GM12892 (cell line): ENCODE measurements at regions not wholly inside any gene's neighbourhood (a gene's known extent, or its start where the extent isn't known, plus 50 kb on each side); places are given as distances from the start of the nearest gene placed in this dataset.

ENCODE experiments used
- DNase-seq: peaks from one replicate; pipeline ENCODE4 v3.0.0; 2011; ENCODE audit not compliant: insufficient read length
- FAIRE-seq: peaks from 2 replicates; lab custom pipeline; 2011; peaks lifted over from hg19 to GRCh38; lab: Jason Lieb, UNC
- POLR2A ChIP-seq: IDR thresholded peaks from 2 replicates; pipeline ENCODE4 v1.6.1; 2011; ENCODE audit warnings: low read depth, low read length, control low read depth
- POLR2AphosphoS5 ChIP-seq: IDR thresholded peaks from 2 replicates; pipeline ENCODE4 v1.6.1; 2011; ENCODE audit warnings: low read depth, low read length, control low read depth
- TAF1 ChIP-seq: IDR thresholded peaks from 2 replicates; pipeline ENCODE4 v1.6.1; 2011; ENCODE audit warnings: low read depth, mild to moderate bottlenecking, control low read depth, low read length, borderline replicate concordance

- TF ChIP-seq POLR2A (no peak), TAF1 (no peak), POLR2AphosphoS5 (no peak)
- FAIRE-seq = no peak
- no peak for DNase-seq
Observed at GRCh38 chr4:38189445-38189844, 229.2 kb downstream of the PTTG2 start.

- FAIRE-seq (no peak), DNase-seq (no peak)
- TF ChIP-seq POLR2AphosphoS5 = no peak
- no peak for TF ChIP-seq POLR2A
- TF ChIP-seq TAF1 = no peak
Observed at GRCh38 chr4:38190717-38191178, 230.6 kb downstream of the PTTG2 start.

DNA sequence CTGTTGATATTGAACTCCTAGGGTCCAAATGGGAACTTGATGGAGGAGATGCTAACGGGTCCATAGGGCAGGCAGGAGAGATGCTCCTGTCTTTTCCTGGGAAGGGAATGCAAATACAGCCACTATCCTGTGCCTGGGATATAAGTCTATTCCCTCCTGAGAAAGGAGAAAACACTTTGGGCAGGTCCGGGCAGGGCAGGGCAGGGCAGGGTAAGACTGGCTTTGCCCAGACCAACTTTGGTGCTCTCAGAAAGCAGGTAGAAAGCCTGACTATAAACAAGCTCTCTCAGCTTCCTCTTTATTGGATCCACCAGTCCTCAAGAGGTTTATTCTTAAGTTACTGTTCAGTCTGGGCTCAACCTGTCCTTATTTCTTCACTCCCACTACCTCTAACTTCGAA is 232.3 kb downstream of the PTTG2 start:
- no peak for TF ChIP-seq POLR2A
- TF ChIP-seq TAF1 = no peak
- no peak for TF ChIP-seq POLR2AphosphoS5
- no peak for DNase-seq
- no peak for FAIRE-seq

DNA sequence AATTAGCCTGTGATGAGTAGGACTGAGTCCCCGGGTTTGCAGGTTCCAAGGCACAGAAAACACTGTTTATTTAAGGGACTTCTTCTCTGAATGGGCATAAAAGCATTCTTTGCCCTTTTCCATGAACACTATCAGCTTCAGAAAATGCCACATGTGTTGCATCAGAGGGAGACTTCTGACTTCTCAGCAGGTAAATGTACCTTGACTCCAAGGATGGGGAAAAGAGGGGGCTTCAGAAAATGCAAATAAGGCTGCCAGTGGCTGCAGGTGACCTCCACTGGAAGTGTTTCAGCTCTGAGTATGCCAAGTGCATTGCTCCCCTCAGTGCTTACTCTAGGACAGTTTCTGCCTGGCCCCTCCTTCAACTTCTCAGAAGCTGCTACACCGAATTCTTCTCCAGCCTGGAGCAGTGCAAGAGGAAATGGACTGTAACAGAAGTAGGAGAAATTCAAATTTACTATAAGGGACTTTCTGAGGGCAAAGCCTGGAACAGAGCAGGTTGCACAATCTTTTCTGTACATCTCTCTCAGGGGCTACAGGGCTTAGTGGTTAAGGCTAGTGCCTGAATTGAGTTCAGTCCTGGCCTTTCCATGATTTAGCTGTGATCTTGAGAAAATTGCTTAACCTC is 233.2 kb downstream of the PTTG2 start:
- FAIRE-seq = no peak
- TF ChIP-seq POLR2A = no peak
- no peak for TF ChIP-seq POLR2AphosphoS5
- TF ChIP-seq TAF1 = no peak
- no peak for DNase-seq

DNA sequence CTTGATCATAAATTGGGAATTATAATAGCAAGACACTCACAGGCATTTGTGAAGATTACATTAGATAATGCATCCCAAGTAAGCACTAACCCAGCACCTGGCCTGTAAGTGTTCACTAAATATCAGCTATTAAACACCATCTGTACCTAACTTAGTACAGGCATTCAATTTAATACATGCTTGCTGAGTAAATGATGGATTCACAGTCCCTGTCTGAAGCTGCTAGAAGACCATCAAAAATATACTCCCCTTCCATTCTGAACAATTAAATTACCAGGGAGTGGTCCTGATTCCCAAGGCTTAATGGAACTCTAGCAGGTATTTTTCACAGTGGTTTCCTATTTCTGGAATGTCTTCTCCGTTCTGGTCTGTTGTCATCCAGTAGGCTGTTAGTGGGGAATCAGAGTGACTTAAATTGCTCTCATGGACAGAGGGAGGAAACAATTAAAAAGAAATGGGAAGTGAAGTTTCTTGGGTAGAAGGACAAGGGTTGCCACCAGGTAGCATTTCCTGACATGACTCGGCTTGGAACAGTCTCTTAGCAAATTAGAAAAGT is 233.9 kb downstream of the PTTG2 start:
- TF ChIP-seq POLR2A (no peak), POLR2AphosphoS5 (no peak), TAF1 (no peak)
- FAIRE-seq (no peak), DNase-seq (no peak)

- no peak for DNase-seq
- TF ChIP-seq POLR2AphosphoS5 (no peak), TAF1 (no peak), POLR2A (no peak)
- no peak for FAIRE-seq
Observed at GRCh38 chr4:38195486-38195885, 235.3 kb downstream of the PTTG2 start.

DNA sequence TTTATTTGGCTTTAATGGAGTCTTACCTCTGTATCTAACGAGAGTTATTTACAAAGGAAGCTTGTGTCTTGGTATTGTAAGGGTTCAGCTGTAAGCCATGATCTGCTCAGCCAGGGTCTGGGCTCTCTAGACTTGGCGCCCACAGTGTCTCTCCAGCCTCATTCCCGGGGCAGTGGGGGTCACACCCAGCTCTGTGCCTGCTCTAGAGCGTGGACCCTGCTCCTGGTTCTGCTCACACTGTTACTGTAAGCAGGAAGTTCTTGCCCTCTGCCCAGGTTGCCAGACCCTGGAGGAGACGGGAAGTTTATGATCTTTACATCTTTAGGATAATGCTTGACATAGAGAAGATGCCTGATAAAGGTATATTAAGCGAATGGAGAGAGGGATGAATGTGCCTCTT is 235.7 kb downstream of the PTTG2 start:
- TF ChIP-seq TAF1 (no peak), POLR2A (no peak), POLR2AphosphoS5 (no peak)
- DNase-seq = no peak

GRCh38 chr4:38202242-38202641 is 242.0 kb downstream of the PTTG2 start:
- DNase-seq (no peak), FAIRE-seq (no peak)
- TF ChIP-seq POLR2A (no peak), TAF1 (no peak), POLR2AphosphoS5 (no peak)

More for the DNA sequence above, 235.7 kb downstream of the PTTG2 start:
- no peak for FAIRE-seq

DNA sequence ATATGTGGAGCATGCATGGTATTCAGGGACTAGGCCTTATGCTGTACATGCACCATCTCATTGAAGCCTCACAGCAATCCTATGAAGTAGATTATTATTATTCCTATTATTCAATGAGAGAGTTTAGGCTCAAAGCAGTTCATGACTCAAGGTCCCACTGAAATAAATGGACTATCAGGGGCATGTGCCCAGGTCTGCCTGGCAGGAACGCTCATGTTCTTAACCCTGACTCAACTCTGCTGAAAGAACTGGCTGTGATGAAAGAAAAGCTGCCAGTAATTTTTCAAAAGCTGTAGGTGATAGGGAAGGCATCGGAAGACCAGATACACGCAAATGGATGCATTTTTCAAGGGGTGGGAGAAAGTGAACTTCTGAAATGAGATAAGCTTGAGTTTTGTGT is 243.4 kb downstream of the PTTG2 start:
- DNase-seq (no peak), FAIRE-seq (no peak)
- TF ChIP-seq POLR2AphosphoS5 = no peak
- no peak for TF ChIP-seq TAF1
- no peak for TF ChIP-seq POLR2A

DNA sequence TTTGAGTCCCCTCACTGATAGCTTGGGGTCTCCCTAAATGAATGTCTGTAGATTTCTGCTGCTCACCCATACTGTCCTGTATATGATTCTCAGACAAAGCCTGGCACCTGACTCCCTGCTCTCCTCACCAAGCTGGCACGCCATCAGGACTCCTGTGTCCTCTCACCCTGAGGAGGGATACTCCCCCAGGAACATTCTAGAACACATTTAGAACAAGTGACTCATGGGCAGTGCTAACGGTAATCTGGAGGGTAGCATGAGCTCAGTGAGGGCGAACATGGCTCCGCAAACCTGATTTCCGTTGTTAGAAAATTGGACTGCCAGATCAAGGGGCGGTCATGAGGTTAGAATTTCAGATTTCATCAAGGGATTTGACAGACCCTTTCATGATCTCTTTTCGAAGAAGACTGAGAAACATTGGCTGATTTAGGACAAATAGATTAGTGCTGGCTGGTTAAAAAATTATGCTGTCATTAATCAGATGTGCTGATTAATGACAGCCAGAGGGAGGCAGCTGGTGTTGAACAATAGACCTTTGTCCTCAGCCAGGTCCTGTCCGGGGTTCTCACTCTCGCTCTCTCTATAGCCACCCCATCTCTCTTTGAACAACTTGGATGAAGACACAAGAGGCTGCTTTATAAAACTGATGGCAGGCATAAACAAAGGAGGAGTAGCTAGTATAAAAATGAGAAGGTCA is 244.3 kb downstream of the PTTG2 start:
- DNase-seq (no peak), FAIRE-seq (no peak)
- no peak for TF ChIP-seq POLR2A
- no peak for TF ChIP-seq TAF1
- TF ChIP-seq POLR2AphosphoS5 = no peak

GRCh38 chr4:38205261-38205660 is 245.1 kb downstream of the PTTG2 start:
- FAIRE-seq = no peak
- TF ChIP-seq POLR2A = no peak
- TF ChIP-seq TAF1 = no peak
- no peak for TF ChIP-seq POLR2AphosphoS5
- DNase-seq = no peak

DNA sequence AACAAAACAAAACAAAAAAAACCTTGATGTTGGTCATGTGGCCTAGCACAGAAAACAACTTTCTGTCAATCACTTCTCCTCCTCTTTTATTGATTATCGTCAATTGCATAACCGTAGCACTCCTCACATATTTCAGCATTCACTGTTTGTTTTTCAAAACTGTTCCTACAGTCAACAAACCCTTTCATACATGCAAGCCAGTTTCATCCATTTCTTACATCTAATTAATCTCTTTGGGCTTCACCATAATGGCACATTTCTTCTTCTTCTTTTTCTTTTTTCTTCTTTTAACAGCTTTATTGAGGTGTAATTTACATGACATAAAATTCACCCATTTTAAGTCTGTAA is 246.9 kb downstream of the PTTG2 start:
- TF ChIP-seq TAF1 = no peak
- no peak for TF ChIP-seq POLR2AphosphoS5
- TF ChIP-seq POLR2A = no peak
- DNase-seq (no peak), FAIRE-seq (no peak)
